Erythroblast (primary cell): ENCODE measurements at regions not wholly inside any gene's neighbourhood (a gene's known extent, or its start where the extent isn't known, plus 50 kb on each side); places are given as distances from the start of the nearest gene placed in this dataset.

Source experiments
- DNase-seq, 2 experiments: peaks; one replicate each; lab custom pipeline; 2025; lab: John Stamatoyannopoulos, UW
- GATA1 ChIP-seq: IDR thresholded peaks from 2 replicates; pipeline ENCODE4 v1.6.1; 2011; ENCODE audit warnings: low read depth, mild to moderate bottlenecking, control low read depth, low read length, moderate library complexity
- POLR2A ChIP-seq: IDR thresholded peaks from 2 replicates; pipeline ENCODE4 v1.6.1; 2011; ENCODE audit warnings: mild to moderate bottlenecking, low read length

- no peak for TF ChIP-seq GATA1
- TF ChIP-seq POLR2A = no peak
Measured at GRCh38 chr10:84660450-84661159, 332.2 kb downstream of the CCSER2 start.

GRCh38 chr10:84665211-84665610, 336.8 kb downstream of the CCSER2 start:
- no peak for DNase-seq
- TF ChIP-seq GATA1 = no peak
- no peak for TF ChIP-seq POLR2A

More at GRCh38 chr10:84660450-84661159, 332.2 kb downstream of the CCSER2 start:
- DNase-seq = no peak

- TF ChIP-seq GATA1 (no peak), POLR2A (no peak)
- peak; percentile 12 to 35 for DNase-seq
Measured at GRCh38 chr10:84665883-84666463, 337.6 kb downstream of the CCSER2 start.

GRCh38 chr10:84668186-84668763, 339.9 kb downstream of the CCSER2 start:
- DNase-seq = no peak
- TF ChIP-seq POLR2A = no peak
- TF ChIP-seq GATA1 = no peak

DNA sequence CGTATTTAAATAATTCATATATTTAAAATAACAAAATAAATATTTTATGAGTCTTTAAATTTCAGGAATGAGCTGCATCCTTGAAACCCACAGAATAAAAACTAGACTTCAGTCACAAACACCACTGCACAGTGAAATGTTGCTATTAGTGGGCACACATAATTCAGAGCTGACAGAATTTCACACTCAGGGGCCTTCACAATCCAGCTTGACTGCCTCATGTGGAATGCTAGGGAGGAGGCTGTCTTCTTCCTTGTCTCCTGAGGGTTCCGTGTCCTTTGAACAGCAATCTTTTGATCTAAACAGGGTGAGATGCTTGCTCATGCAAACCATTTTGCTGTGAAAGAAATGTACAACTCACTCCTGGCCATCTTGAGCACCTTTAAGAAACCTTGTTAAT, 346.7 kb downstream of the CCSER2 start:
- TF ChIP-seq GATA1 = no peak
- no peak for DNase-seq

- TF ChIP-seq GATA1 (no peak), POLR2A (no peak)
- DNase-seq = no peak
Measured at GRCh38 chr10:84676536-84676935, 348.1 kb downstream of the CCSER2 start.

DNA sequence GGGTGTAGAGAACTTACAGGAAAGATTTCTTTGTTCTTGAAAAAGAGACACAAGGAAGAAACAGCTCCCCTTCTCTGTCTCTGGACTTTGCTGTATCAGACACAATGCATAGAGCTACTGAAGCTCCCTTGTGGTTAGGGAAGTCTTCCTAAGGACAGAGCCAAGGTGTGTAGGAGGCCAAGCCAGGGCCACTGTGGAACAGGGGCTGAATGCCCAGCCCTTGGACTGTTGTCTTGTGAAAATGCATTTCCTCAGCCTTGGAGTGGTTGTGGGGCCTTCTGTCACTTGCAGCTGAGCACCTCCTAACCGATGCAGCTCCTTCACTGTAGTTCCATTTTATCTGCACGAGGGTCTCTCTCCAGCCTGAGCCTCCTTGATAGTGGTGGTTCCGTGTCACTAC, 353.4 kb downstream of the CCSER2 start:
- no peak for DNase-seq
- TF ChIP-seq POLR2A (no peak), GATA1 (no peak)

GRCh38 chr10:84683550-84683949, 355.2 kb downstream of the CCSER2 start:
- TF ChIP-seq GATA1 (no peak), POLR2A (no peak)
- DNase-seq = no peak

- no peak for TF ChIP-seq GATA1
- no peak for TF ChIP-seq POLR2A
- DNase-seq = no peak
Measured at GRCh38 chr10:84683980-84684740, 355.8 kb downstream of the CCSER2 start.

DNA sequence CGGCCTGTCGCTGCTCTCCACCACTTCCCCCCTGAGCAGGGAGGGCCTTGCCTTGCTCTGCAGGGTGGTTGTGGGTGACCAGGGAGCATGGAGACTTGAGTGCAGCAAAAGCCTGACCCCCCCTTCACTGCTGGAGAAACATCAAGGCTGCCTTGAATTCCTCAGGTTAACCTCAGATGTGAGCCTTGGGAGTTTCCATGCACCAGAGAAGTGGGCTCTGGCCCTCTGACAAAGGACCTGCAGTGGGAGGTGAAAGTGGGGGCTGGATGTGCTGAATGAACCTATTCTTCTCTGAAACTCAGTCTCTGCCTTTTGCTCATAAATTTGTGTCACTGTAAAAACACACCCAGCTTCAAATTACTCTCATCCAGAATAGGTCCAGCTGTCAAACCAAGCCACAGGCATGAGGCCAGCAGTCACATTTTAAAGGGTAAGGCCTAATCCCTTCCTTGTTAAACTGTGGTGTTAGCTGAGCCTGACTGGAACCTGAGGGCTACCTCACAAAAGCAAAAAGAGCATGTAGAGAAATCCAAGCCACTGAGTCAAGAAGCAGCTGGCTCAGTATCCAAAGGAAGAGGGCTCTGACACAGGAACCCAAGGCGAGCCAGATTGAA, 356.8 kb downstream of the CCSER2 start:
- no peak for DNase-seq
- no peak for TF ChIP-seq GATA1
- no peak for TF ChIP-seq POLR2A

- TF ChIP-seq POLR2A = no peak
- no peak for TF ChIP-seq GATA1
- DNase-seq = no peak
Measured at GRCh38 chr10:84693006-84693405, 364.6 kb downstream of the CCSER2 start.

GRCh38 chr10:84695902-84696301, 367.5 kb downstream of the CCSER2 start:
- DNase-seq = no peak
- TF ChIP-seq GATA1 (no peak), POLR2A (no peak)

DNA sequence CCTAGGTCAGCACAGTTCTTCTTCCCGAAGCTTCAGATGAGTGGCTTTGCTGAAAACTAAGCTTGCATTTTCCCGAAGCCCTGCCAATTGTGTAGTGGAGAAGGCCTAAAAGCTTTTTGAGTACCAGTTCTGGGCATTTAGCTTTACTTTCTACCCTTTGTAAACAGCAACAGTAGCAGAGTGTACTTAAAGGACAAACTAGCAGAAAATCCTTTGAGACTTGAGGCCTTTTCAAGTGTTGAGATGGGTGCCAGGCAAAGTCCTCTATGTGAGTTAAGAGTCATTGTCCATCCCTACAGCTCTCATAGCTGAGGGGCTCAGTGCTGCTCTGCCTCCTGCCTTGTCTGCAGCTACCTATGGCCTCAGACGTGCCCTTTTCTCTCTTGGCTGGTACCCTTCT, 368.2 kb downstream of the CCSER2 start:
- no peak for DNase-seq
- TF ChIP-seq POLR2A (no peak), GATA1 (no peak)

GRCh38 chr10:84698989-84699388, 370.6 kb downstream of the CCSER2 start:
- no peak for DNase-seq
- TF ChIP-seq POLR2A (no peak), GATA1 (no peak)
